ENCODE measurements at regions not wholly inside any gene's neighbourhood (a gene's known extent, or its start where the extent isn't known, plus 50 kb on each side); places are given as distances from the start of the nearest gene placed in this dataset.

- no peak for TF ChIP-seq RAD21 (IDR thresholded peaks at IDR 0.05)
- TF ChIP-seq MAX (IDR thresholded peaks at IDR 0.05): no peak
- no peak for TF ChIP-seq TAF1 (conservative IDR thresholded peaks at IDR 0.05)
Observed at GRCh38 chr20:22501566-22502344, 82.6 kb downstream of the FOXA2 start (continued).

GRCh38 chr20:22501034-22501433, 83.3 kb downstream of the FOXA2 start:
- Histone ChIP-seq H3K27me3 (ENCODE audit: control insufficient read depth in 4 of 4, insufficient read depth in 4 of 4, low read length in 3 of 4) (no peaks in the 10 kb centered on the region), H3K9me3 (ENCODE audit: control insufficient read depth in 4 of 4, low read length in 3 of 4) (no peaks in the 10 kb centered on the region), H3K27ac (ENCODE audit: low read depth in 1 of 2, low read length in 2 of 2) (no peak overlapping the region), H3K4me1 (ENCODE audit: control insufficient read depth in 4 of 4, insufficient read depth in 4 of 4, low read length in 3 of 4) (peaks cover 0 to 6% (median 3%) of the 10 kb centered on the region in 4 donors), H3K9ac (ENCODE audit: low read depth in 1 of 2, low read length in 2 of 2) (no peak overlapping the region), H3K4me3 (ENCODE audit: low read depth in 1 of 3, low read length in 3 of 3) (no peak overlapping the region), H3K36me3 (ENCODE audit: control insufficient read depth in 4 of 4, insufficient read depth in 3 of 4, low read depth in 1 of 4, low read length in 3 of 4) (no peaks in the 10 kb centered on the region)
- TF ChIP-seq HNF4A (conservative IDR thresholded peaks at IDR 0.05) (no peak), RXRA (IDR thresholded peaks at IDR 0.05) (no peak), SP1 (IDR thresholded peaks at IDR 0.05) (no peak), GABPA (IDR thresholded peaks at IDR 0.05 in 1 of 2, conservative IDR thresholded peaks at IDR 0.05 in 1 of 2) (no peak), YY1 (IDR thresholded peaks at IDR 0.05) (no peak), NR2F2 (IDR thresholded peaks at IDR 0.05) (no peak), FOXA2 (IDR thresholded peaks at IDR 0.05) (no peak), MAX (IDR thresholded peaks at IDR 0.05) (no peak), RAD21 (IDR thresholded peaks at IDR 0.05) (no peak), HNF4G (IDR thresholded peaks at IDR 0.05) (no peak), FOXA1 (IDR thresholded peaks at IDR 0.05) (no peak), TAF1 (conservative IDR thresholded peaks at IDR 0.05) (no peak), REST (IDR thresholded peaks at IDR 0.05) (no peak)
- TF ChIP-seq, protein P1, sequence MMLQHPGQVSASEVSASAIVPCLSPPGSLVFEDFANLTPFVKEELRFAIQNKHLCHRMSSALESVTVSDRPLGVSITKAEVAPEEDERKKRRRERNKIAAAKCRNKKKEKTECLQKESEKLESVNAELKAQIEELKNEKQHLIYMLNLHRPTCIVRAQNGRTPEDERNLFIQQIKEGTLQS (IDR thresholded peaks at IDR 0.05): no peak
- TF ChIP-seq, protein P2, sequence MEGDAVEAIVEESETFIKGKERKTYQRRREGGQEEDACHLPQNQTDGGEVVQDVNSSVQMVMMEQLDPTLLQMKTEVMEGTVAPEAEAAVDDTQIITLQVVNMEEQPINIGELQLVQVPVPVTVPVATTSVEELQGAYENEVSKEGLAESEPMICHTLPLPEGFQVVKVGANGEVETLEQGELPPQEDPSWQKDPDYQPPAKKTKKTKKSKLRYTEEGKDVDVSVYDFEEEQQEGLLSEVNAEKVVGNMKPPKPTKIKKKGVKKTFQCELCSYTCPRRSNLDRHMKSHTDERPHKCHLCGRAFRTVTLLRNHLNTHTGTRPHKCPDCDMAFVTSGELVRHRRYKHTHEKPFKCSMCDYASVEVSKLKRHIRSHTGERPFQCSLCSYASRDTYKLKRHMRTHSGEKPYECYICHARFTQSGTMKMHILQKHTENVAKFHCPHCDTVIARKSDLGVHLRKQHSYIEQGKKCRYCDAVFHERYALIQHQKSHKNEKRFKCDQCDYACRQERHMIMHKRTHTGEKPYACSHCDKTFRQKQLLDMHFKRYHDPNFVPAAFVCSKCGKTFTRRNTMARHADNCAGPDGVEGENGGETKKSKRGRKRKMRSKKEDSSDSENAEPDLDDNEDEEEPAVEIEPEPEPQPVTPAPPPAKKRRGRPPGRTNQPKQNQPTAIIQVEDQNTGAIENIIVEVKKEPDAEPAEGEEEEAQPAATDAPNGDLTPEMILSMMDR (IDR thresholded peaks at IDR 0.05; ENCODE audit: low read depth, low read length, missing input control): no peak
- no peak for DNase-seq (ENCODE audit: low spot score)

Data from liver (tissue), 7 donors.